ENCODE measurements at regions not wholly inside any gene's neighbourhood (a gene's known extent, or its start where the extent isn't known, plus 50 kb on each side); places are given as distances from the start of the nearest gene placed in this dataset.

- Histone ChIP-seq H3K9me3 (no peaks in the 10 kb centered on the region), H3K27me3 (no peaks in the 10 kb centered on the region), H3K4me1 (no peaks in the 10 kb centered on the region), H3K4me3 (no peak overlapping the region), H3K36me3 (no peaks in the 10 kb centered on the region), H3K27ac (no peak overlapping the region)
- ATAC-seq (no peak), DNase-seq (no peak)
- in situ Hi-C loops (cut with MboI; ENCODE audit: low sequenced_read_pairs in 4 of 4) (no loop called here), intact Hi-C loops (cut with DNase I; ENCODE audit: low total_unique reads) (no loop called here)
- TF ChIP-seq POLR2A (IDR thresholded peaks at IDR 0.05): no peak
- TF ChIP-seq, protein P1, sequence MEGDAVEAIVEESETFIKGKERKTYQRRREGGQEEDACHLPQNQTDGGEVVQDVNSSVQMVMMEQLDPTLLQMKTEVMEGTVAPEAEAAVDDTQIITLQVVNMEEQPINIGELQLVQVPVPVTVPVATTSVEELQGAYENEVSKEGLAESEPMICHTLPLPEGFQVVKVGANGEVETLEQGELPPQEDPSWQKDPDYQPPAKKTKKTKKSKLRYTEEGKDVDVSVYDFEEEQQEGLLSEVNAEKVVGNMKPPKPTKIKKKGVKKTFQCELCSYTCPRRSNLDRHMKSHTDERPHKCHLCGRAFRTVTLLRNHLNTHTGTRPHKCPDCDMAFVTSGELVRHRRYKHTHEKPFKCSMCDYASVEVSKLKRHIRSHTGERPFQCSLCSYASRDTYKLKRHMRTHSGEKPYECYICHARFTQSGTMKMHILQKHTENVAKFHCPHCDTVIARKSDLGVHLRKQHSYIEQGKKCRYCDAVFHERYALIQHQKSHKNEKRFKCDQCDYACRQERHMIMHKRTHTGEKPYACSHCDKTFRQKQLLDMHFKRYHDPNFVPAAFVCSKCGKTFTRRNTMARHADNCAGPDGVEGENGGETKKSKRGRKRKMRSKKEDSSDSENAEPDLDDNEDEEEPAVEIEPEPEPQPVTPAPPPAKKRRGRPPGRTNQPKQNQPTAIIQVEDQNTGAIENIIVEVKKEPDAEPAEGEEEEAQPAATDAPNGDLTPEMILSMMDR (IDR thresholded peaks at IDR 0.05 in 4 of 5, conservative IDR thresholded peaks at IDR 0.05 in 1 of 5): no peak
Observed at GRCh38 chr7:69482676-69483075, 115.6 kb upstream of the AUTS2 start.

DNA sequence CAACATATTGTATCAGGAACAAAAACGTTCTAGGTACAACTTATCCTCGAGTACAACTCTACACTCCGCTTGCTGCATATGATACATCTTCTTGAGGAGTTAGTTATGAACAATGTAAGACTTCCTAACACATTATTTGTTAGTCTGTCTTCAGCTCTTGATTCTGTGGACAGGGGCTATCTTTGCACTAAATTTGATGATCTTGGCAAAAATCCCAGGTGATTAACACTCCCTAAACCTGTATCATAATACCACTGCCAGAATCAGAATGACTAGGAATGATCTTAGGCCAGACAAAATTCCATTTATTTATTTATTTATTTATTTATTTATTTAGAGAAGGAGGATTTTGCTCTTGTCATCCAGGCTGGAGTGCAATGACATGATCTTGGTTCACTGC, 108.7 kb upstream of the AUTS2 start:
- TF ChIP-seq, protein P1 (IDR thresholded peaks at IDR 0.05 in 4 of 5, conservative IDR thresholded peaks at IDR 0.05 in 1 of 5): no peak
- TF ChIP-seq POLR2A (IDR thresholded peaks at IDR 0.05): no peak
- intact Hi-C loops (cut with DNase I; ENCODE audit: low total_unique reads) (no loop called here), in situ Hi-C loops (cut with MboI; ENCODE audit: low sequenced_read_pairs in 4 of 4) (no loop called here)
- Histone ChIP-seq H3K4me1 (no peaks in the 10 kb centered on the region), H3K9me3 (no peaks in the 10 kb centered on the region), H3K4me3 (no peak overlapping the region), H3K27me3 (no peaks in the 10 kb centered on the region), H3K27ac (no peak overlapping the region), H3K36me3 (no peaks in the 10 kb centered on the region)
- ATAC-seq (no peak), DNase-seq (no peak)

DNA sequence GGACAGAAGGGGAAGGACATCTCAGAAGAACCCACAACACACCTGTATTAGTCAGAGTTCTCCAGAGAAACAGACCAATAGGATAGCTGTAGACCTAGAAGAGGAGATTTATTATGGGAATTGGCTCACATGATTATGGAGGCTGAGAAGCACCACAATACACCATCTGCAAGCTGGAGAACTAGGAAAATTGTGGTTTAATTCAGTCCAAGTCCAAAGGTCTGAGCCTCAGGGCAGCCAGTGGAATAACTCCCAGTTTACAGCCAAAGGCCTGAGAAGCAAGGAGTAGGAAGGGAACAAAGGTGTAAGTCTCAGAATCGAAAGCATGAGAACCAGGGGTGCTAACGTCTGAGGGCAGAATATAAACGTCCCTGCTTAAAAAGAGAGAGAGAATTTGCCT, 99.6 kb upstream of the AUTS2 start:
- Histone ChIP-seq H3K27me3 (no peaks in the 10 kb centered on the region), H3K9me3 (no peaks in the 10 kb centered on the region), H3K4me3 (no peak overlapping the region), H3K36me3 (no peaks in the 10 kb centered on the region), H3K4me1 (peaks cover 0 to 4% of the 10 kb centered on the region in 2 donors), H3K27ac (no peak overlapping the region)
- in situ Hi-C loops (cut with MboI; ENCODE audit: low sequenced_read_pairs in 4 of 4): no loop called here
- DNase-seq: no peak
- no peak for TF ChIP-seq POLR2A (IDR thresholded peaks at IDR 0.05)
- TF ChIP-seq, protein P1 (IDR thresholded peaks at IDR 0.05 in 4 of 5, conservative IDR thresholded peaks at IDR 0.05 in 1 of 5): no peak
- ATAC-seq: no peak
- intact Hi-C loops (cut with DNase I; ENCODE audit: low total_unique reads): no loop called here

- TF ChIP-seq, protein P1 (IDR thresholded peaks at IDR 0.05 in 4 of 5, conservative IDR thresholded peaks at IDR 0.05 in 1 of 5): no peak
- no peak for TF ChIP-seq POLR2A (IDR thresholded peaks at IDR 0.05)
Observed at GRCh38 chr7:69502358-69502757, 95.9 kb upstream of the AUTS2 start.

GRCh38 chr7:69504733-69505420, 93.4 kb upstream of the AUTS2 start:
- H3K4me1 ChIP-seq: peaks cover 0 to 4% of the 10 kb centered on the region in 2 donors

More at GRCh38 chr7:69502358-69502757, 95.9 kb upstream of the AUTS2 start:
- Histone ChIP-seq H3K27me3 (no peaks in the 10 kb centered on the region), H3K4me3 (no peak overlapping the region), H3K27ac (no peak overlapping the region), H3K4me1 (peaks cover 0 to 4% of the 10 kb centered on the region in 2 donors), H3K36me3 (no peaks in the 10 kb centered on the region), H3K9me3 (no peaks in the 10 kb centered on the region)
- ATAC-seq: no peak
- in situ Hi-C loops (cut with MboI; ENCODE audit: low sequenced_read_pairs in 4 of 4) (no loop called here), intact Hi-C loops (cut with DNase I; ENCODE audit: low total_unique reads) (no loop called here)
- no peak for DNase-seq

More at GRCh38 chr7:69504733-69505420, 93.4 kb upstream of the AUTS2 start:
- in situ Hi-C loops (cut with MboI; ENCODE audit: low sequenced_read_pairs in 4 of 4) (no loop called here), intact Hi-C loops (cut with DNase I; ENCODE audit: low total_unique reads) (no loop called here)
- ATAC-seq: no peak
- Histone ChIP-seq H3K36me3 (no peaks in the 10 kb centered on the region), H3K9me3 (no peaks in the 10 kb centered on the region), H3K27me3 (no peaks in the 10 kb centered on the region), H3K4me3 (no peak overlapping the region), H3K27ac (no peak overlapping the region)
- DNase-seq: no peak
- no peak for TF ChIP-seq POLR2A (IDR thresholded peaks at IDR 0.05)
- TF ChIP-seq, protein P1 (IDR thresholded peaks at IDR 0.05 in 4 of 5, conservative IDR thresholded peaks at IDR 0.05 in 1 of 5): no peak

All from gastrocnemius medialis (tissue), 4 donors.